ENCODE measurements at regions not wholly inside any gene's neighbourhood (a gene's known extent, or its start where the extent isn't known, plus 50 kb on each side); places are given as distances from the start of the nearest gene placed in this dataset.

GRCh38 chr7:10655031-10655430 lies 318.6 kb upstream of the PHF14 start:
- TF ChIP-seq, protein P1, sequence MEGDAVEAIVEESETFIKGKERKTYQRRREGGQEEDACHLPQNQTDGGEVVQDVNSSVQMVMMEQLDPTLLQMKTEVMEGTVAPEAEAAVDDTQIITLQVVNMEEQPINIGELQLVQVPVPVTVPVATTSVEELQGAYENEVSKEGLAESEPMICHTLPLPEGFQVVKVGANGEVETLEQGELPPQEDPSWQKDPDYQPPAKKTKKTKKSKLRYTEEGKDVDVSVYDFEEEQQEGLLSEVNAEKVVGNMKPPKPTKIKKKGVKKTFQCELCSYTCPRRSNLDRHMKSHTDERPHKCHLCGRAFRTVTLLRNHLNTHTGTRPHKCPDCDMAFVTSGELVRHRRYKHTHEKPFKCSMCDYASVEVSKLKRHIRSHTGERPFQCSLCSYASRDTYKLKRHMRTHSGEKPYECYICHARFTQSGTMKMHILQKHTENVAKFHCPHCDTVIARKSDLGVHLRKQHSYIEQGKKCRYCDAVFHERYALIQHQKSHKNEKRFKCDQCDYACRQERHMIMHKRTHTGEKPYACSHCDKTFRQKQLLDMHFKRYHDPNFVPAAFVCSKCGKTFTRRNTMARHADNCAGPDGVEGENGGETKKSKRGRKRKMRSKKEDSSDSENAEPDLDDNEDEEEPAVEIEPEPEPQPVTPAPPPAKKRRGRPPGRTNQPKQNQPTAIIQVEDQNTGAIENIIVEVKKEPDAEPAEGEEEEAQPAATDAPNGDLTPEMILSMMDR (conservative IDR thresholded peaks at IDR 0.05 in 1 of 2, IDR thresholded peaks at IDR 0.05 in 1 of 2; ENCODE audit: extremely low read depth in 1 of 2, insufficient read depth in 1 of 2, low read depth in 1 of 2, low read length in 2 of 2): no peak
- no peak for TF ChIP-seq EZH2 (IDR thresholded peaks at IDR 0.05; ENCODE audit: borderline replicate concordance, low read length)

Measured in mammary epithelial cell (primary cell).